ENCODE measurements at regions not wholly inside any gene's neighbourhood (a gene's known extent, or its start where the extent isn't known, plus 50 kb on each side); places are given as distances from the start of the nearest gene placed in this dataset.
"Not testable (repeated sequence)": the region's sequence is repeated elsewhere in the genome, so short reads cannot be mapped to it uniquely, and the experiment has no call there.

DNA sequence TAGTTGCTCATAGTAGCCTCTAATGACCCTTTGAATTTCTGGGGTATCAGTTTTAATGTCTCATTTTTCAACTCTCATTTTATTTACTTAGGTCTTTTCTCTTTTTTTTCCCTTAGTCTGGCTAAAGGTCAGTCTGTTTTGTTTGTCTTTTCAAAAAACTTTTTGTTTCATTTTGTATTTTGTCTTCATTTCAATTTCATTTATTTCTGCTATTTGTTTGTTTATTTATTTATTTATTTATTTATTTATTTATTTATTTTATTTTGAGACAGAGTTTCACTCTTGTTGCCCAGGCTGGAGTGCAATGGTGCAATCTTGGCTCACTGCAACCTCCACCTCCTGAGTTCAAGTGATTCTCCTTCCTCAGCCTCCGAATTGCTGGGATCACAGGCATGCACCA, 1076.9 kb downstream of the PCDH7 start:
- DNase-seq (ENCODE audit: low spot score); intact Hi-C loops (cut with DNase I); ATAC-seq: not testable (repeated sequence)

DNA sequence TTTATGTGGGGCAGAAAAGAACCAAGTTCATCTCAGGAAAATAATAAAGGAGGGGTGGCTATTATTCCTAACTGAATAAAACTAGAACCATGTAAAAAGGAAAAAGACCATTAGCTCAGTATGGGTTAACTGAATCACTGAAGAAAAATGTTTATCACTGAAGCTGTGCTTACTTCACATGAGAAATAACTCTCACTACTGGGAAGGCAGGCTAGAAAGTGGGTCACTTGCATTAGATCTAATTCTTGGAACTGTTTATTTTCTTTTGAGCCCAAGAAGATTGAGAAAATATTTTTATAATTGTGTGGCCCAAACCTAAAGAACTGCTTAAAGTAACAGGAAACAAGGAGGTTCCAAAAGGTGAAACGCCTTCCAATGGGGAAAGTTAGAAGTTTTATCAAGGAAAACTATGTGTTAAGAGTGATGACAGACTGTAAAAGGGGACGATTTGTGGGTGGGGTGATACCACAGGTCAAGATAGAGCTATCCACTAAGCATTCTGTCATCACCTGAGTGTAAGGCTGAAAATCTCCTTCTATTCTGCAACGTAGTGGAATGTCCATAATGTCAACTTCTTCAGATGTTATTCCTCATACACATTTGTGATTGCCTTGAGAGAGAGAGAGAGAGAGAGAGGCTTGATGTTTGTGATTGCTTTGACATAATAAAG, 1083.5 kb downstream of the PCDH7 start:
- intact Hi-C loops (cut with DNase I) = no loop called here
- DNase-seq (ENCODE audit: low spot score) (no peak), ATAC-seq (no peak)

DNA sequence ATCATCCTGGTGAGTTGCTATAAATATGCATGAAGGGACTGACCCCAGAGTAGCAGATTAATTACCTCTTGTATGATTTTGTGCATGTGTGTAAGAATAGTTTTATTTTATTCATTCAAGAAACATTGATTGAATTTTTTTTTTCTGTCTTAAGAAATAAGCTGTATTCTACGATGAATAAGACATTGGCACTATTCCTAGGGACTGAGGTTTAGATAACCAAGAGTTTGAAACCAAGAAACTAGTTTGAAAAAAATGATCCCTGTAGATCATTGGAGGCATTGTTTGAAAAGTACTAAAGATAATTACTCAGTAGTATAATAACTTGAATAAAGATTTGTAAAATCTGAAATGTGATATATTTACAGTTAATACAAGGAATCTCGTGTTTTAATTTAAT, 1086.9 kb downstream of the PCDH7 start:
- intact Hi-C loops (cut with DNase I) = no loop called here
- DNase-seq (ENCODE audit: low spot score) (no peak), ATAC-seq (no peak)

- DNase-seq (ENCODE audit: low spot score) (no peak), ATAC-seq (no peak)
- intact Hi-C loops (cut with DNase I) = no loop called here
Measured at GRCh38 chr4:31844350-31844749, 1124.2 kb downstream of the PCDH7 start.

- intact Hi-C loops (cut with DNase I) = no loop called here
- DNase-seq (ENCODE audit: low spot score) = no peak
- no peak for ATAC-seq
Measured at GRCh38 chr4:31851946-31852345, 1131.8 kb downstream of the PCDH7 start.

- intact Hi-C loops (cut with DNase I) = no loop called here
- no peak for DNase-seq (ENCODE audit: low spot score)
- no peak for ATAC-seq
Measured at GRCh38 chr4:31877429-31877828, 1157.3 kb downstream of the PCDH7 start.

- ATAC-seq; DNase-seq (ENCODE audit: low spot score); intact Hi-C loops (cut with DNase I): not testable (repeated sequence)
Measured at GRCh38 chr4:31880837-31881236, 1160.7 kb downstream of the PCDH7 start.

DNA sequence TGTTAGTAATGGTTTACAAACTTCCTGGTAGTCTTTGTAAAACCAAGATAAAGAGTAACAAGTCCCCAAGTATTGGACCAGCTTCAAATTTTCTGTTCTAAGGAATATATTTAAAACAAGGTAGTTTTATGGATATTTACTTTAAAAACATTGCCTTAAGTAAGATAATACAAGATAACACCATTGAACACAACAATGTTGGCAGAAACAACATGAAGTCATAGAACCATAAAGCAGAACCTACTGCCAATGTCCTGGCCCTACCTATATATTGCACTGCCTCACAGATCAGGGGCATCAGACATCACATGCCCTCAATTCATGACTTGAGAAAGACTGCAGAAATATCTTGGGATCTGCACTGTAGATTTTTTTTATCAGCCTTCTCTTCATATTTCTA, 1176.2 kb downstream of the PCDH7 start:
- DNase-seq (ENCODE audit: low spot score) (no peak), ATAC-seq (no peak)
- intact Hi-C loops (cut with DNase I) = no loop called here

DNA sequence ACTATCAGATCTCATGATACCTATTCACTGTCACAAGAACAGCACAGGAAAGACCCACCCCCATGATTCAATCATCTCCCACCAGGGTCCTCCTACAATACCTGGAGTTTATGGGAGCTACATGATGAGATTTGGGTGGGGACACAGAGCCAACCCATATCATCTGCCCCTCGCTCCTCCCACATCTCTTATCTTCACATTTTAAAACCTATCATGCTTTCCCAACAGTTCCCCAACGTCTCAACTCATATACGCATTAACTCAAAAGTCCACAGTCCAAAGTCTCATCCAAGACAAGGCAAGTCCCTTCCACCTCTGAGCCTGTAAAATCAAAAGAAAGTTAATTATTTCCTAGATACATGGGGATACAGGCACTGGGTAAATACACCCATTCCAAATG, 1185.2 kb downstream of the PCDH7 start:
- intact Hi-C loops (cut with DNase I) = no loop called here
- ATAC-seq (no peak), DNase-seq (ENCODE audit: low spot score) (no peak)

- no peak for ATAC-seq
- intact Hi-C loops (cut with DNase I) = no loop called here
- no peak for DNase-seq (ENCODE audit: low spot score)
Measured at GRCh38 chr4:31908261-31908660, 1188.1 kb downstream of the PCDH7 start.

- no peak for ATAC-seq
- intact Hi-C loops (cut with DNase I) = no loop called here
- DNase-seq (ENCODE audit: low spot score) = no peak
Measured at GRCh38 chr4:31917334-31917733, 1197.2 kb downstream of the PCDH7 start.

DNA sequence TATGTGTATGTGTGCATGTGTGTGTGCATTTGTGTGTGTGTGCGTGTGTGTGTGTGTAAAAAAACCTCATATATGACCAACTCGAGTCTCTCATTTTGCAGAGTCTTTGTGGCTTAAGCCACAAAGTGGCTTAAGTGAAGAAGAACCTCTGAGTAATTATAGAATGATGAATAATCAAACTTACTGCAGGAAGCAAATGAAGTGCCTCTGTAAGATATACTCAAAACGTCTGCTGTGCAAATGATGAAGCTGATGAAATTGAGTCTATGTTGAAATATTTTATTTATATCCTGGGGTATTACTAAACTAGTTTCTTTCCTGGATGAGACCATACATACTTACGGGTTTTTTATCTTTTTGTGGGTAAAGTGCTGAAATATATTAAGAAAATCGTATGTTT, 1198.7 kb downstream of the PCDH7 start:
- intact Hi-C loops (cut with DNase I) = no loop called here
- no peak for ATAC-seq
- DNase-seq (ENCODE audit: low spot score) = no peak

DNA sequence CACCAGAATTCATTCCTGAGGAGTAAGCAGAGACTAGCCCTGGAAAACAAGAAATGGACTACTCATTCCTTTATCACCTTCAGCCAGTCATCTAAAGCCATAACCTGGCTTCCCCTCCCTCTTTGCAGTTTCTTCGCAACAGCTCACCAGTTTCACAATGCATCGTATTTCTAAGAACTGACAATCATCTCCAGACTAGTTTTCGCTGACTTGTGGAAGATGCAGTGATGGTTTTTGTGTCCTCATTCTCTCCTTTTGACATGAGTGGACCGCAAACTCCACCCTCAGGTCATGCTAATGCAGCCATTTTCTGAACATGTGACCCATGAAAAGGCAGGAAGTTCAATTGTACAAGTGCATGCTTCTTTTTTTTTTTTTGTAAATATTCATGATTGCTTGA, 1203.5 kb downstream of the PCDH7 start:
- intact Hi-C loops (cut with DNase I) = no loop called here
- ATAC-seq (no peak), DNase-seq (ENCODE audit: low spot score) (no peak)

DNA sequence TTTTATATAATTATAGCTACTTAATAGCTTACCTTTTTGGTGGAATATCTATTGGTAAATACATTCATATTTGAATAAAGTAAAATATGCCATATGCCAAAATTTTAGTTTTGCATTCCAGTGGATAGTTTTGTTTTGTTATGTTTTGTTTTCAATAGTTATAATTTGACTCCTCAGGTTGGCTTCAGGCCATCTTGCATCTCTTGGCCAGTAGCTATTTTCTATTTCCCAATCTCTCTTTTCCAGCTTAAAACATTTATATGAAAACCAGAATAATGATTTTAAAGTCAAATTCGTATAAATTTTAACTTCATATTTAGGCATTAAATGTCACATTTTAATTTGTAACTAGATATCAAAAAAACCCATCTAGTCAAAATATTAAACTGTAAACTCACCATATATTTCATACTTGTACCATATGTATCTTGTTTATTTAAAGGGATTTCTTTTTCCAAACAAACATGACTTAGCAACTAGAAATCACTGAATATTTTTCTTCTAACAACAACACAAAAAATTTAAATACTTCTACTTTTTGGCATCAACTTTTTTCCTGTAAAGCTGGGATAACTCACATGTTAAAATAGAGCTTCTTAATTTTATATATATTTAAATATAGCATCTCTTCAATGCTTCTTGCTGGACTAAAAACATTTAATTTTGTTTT, 1209.6 kb downstream of the PCDH7 start:
- intact Hi-C loops (cut with DNase I) = no loop called here
- ATAC-seq (no peak), DNase-seq (ENCODE audit: low spot score) (no peak)

DNA sequence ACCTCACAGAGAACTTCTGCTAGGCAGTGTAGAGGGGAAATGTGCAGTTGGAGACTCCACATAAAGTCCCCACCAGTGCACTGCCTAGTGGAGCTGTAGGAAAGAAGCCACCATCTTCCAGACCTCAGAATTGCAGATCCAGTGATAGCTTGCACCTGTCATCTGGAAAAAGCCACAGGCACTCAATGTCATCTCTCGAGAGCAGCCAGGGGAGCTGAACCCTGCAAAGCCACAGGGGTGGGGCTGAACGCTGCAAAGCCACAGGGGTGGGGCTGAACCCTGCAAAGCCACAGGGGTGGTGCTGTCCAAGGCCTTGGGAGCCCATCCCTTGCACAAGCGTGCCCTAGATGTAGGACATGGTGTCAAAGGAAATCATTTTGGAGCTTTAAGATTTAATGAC, 1226.3 kb downstream of the PCDH7 start:
- ATAC-seq (no peak), DNase-seq (ENCODE audit: low spot score) (no peak)
- intact Hi-C loops (cut with DNase I) = no loop called here

DNA sequence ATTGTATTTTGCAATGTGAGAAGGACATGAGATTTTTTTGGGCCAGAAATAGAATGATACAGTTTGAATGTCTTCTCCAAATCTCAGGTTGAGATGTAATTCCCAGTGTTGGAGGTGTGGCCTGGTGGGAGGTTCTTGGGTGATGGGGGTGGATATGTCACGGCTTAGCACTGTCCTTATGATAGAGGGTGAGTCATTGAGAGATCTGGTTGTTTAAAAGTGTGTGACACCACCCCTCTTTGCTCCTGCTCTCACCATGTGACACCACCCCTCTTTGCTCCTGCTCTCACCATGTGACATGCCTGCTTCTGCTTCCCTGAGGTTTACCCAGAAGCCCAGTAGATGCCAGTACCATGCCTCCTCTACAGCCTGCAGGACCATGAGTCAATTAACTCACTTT, 1226.9 kb downstream of the PCDH7 start:
- ATAC-seq (no peak), DNase-seq (ENCODE audit: low spot score) (no peak)
- intact Hi-C loops (cut with DNase I) = no loop called here

GRCh38 chr4:31949045-31949444, 1228.9 kb downstream of the PCDH7 start:
- no peak for ATAC-seq
- no peak for DNase-seq (ENCODE audit: low spot score)
- intact Hi-C loops (cut with DNase I) = no loop called here

DNA sequence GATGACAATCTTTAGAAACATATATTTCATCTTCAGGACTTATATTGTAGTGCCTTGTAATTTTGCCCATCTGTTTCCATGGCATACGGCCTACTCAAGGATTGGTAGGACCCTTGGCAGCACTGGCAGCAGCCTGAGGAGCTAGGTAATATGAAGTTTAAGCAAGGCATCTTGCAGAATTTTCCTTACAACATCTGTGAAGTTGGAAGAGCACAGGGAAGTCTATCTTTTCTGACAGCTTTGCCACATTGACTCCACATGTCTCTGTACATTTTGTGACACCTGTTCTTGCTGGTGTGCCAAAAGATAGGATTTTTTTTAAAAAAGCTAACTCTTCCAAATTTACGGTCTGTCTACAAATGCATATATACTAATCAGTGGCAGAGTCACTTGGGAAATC, 1235.2 kb downstream of the PCDH7 start:
- DNase-seq (ENCODE audit: low spot score) (no peak), ATAC-seq (no peak)
- intact Hi-C loops (cut with DNase I) = no loop called here

GRCh38 chr4:31959972-31960371, 1239.8 kb downstream of the PCDH7 start:
- ATAC-seq (no peak), DNase-seq (ENCODE audit: low spot score) (no peak)
- intact Hi-C loops (cut with DNase I) = loop anchor here (10.0 kb wide), 1 partner anchor 1315 kb away; no protein-coding TSS in a partner anchor

- DNase-seq (ENCODE audit: low spot score) (no peak), ATAC-seq (no peak)
- intact Hi-C loops (cut with DNase I) = loop anchor here (10.0 kb wide), 1 partner anchor 1310 kb away; no protein-coding TSS in a partner anchor
Measured at GRCh38 chr4:31964685-31965084, 1244.5 kb downstream of the PCDH7 start.

GRCh38 chr4:31968842-31969241, 1248.7 kb downstream of the PCDH7 start:
- intact Hi-C loops (cut with DNase I) = loop anchor here (10.0 kb wide), 1 partner anchor 1306 kb away; no protein-coding TSS in a partner anchor
- DNase-seq (ENCODE audit: low spot score) = no peak

More at GRCh38 chr4:31968842-31969241, 1248.7 kb downstream of the PCDH7 start:
- ATAC-seq = no peak

Data from sciatic nerve (tissue), 2 donors.